ENCODE measurements at regions not wholly inside any gene's neighbourhood (a gene's known extent, or its start where the extent isn't known, plus 50 kb on each side); places are given as distances from the start of the nearest gene placed in this dataset.

DNA sequence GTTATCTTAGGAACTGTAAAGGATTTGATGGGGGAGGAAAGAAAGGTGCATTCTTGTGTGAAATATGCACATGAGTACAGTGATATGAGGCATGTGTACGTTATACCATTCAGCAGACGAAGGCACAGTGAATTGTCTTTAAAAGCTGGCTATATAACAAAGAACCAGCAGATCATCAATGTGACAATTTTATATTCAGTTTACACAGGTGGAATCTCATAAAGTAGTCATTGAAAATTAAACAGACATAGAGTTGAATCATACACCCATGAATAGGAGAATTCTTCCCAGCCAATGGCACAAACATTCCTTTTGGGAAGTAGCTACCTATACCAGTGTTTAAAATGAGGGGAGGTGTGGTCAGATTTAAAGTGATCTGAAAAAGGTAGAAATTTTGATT lies 470.3 kb downstream of the DSC3 start:
- TF ChIP-seq, protein P1, sequence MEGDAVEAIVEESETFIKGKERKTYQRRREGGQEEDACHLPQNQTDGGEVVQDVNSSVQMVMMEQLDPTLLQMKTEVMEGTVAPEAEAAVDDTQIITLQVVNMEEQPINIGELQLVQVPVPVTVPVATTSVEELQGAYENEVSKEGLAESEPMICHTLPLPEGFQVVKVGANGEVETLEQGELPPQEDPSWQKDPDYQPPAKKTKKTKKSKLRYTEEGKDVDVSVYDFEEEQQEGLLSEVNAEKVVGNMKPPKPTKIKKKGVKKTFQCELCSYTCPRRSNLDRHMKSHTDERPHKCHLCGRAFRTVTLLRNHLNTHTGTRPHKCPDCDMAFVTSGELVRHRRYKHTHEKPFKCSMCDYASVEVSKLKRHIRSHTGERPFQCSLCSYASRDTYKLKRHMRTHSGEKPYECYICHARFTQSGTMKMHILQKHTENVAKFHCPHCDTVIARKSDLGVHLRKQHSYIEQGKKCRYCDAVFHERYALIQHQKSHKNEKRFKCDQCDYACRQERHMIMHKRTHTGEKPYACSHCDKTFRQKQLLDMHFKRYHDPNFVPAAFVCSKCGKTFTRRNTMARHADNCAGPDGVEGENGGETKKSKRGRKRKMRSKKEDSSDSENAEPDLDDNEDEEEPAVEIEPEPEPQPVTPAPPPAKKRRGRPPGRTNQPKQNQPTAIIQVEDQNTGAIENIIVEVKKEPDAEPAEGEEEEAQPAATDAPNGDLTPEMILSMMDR (IDR thresholded peaks at IDR 0.05; ENCODE audit: insufficient read depth, missing control alignments), result no peak

DNA sequence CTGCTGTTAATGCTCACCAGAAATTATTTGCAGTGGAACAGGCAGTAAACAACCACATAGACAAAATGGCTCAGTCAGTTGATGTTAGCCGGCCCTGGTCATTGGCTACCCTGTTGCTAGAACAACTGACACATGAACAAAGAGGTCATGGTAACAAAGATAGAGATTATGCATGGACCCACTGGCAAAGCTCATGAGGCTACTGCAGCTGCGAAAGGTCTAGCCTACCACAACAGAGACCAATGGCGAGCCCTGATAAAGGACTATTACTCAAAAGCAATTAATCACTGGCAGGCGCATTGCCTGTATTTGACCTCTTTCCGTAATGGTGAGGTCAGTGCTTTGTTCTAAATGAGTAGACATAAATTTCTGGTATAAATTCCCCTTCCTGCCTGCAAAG lies 474.2 kb downstream of the DSC3 start:
- no peak for FAIRE-seq
- TF ChIP-seq, protein P1 (IDR thresholded peaks at IDR 0.05; ENCODE audit: insufficient read depth, missing control alignments), result no peak

More for the DNA sequence above, 470.3 kb downstream of the DSC3 start:
- FAIRE-seq, result peak; percentile 48
- no peak for DNase-seq (ENCODE audit: insufficient read length, low spot score)

DNA sequence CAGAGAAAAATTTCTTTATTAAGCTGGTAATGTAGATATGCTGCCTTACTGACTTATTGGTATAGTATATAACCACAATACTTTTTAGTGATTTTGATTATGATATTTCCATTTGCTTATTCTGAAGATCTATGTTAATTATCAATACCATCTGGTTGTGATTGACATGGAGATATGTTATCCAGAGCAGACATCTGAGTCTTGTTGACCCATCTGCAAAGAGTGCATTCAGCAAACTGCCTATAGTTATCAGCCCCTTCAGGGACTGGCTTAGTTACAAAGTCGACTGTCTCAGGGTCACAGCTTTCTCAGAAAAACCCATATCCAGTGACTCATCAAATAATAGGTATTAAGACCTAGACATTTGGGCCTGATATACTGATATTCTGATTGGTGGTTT lies 475.7 kb downstream of the DSC3 start:
- FAIRE-seq, result peak; percentile 66
- DNase-seq (ENCODE audit: insufficient read length, low spot score), result no peak
- TF ChIP-seq, protein P1 (IDR thresholded peaks at IDR 0.05; ENCODE audit: insufficient read depth, missing control alignments), result no peak

More for the DNA sequence above, 474.2 kb downstream of the DSC3 start:
- no peak for DNase-seq (ENCODE audit: insufficient read length, low spot score)

DNA sequence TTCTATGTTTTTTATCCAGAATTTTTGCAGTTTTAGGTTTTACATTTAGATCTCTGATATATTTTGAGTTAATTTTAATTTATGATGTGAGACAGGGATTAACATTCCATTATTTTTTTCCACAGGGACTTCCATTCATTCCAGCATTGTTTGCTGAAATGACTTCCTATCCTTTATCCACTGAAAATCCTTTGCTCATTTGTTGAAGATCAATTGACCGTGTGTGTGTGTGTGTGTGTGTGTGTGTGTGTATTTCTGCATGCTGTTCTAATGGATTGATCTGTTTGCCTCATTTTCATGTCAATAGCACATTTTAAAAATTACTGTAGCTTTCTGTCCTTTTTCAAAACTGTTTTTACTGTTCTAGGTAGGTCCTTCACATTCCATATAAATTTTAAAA lies 480.3 kb downstream of the DSC3 start:
- peak; percentile 68 for FAIRE-seq
- TF ChIP-seq, protein P1 (IDR thresholded peaks at IDR 0.05; ENCODE audit: insufficient read depth, missing control alignments), result no peak
- DNase-seq (ENCODE audit: insufficient read length, low spot score), result no peak

DNA sequence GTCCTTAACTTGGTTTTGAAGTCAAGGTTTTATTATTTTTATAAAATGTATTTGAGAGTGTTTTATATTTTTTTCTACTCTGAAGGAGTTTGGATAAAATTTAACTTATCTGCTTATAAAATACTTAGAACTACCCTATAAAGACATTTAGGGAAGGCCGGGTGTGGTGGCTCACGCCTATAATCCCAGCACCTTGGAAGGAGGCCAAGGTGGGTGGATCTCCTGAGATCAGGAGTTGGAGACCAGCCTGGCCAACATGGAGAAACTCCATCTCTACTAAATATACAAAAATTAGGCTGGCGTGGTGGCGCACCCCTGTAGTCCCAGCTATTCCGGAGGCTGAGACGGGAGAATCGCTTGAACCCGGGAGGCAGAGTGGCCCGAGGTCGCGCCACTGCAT lies 486.4 kb downstream of the DSC3 start:
- TF ChIP-seq, protein P1 (IDR thresholded peaks at IDR 0.05; ENCODE audit: insufficient read depth, missing control alignments), result no peak
- FAIRE-seq, result no peak
- DNase-seq (ENCODE audit: insufficient read length, low spot score), result no peak

DNA sequence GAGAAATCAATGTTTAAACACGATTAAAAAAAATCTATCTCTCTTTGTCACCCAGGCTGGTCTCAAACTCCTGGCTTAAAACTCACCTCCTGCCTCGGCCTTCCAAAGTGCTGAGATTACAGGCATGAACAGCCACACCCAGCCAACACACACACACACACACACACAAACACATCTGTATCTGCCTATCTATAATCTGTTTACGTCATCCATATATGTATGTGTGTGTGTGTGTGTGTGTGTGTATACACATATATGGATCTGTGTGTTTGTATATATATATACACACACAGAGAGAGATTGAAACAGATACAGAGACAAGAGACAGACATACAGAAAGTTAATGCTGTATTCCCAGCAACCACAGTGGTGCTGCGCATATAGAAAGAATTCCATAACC lies 497.1 kb downstream of the DSC3 start:
- DNase-seq (ENCODE audit: insufficient read length, low spot score), result no peak
- peak; percentile 6 for FAIRE-seq
- TF ChIP-seq, protein P1 (IDR thresholded peaks at IDR 0.05; ENCODE audit: insufficient read depth, missing control alignments), result no peak

DNA sequence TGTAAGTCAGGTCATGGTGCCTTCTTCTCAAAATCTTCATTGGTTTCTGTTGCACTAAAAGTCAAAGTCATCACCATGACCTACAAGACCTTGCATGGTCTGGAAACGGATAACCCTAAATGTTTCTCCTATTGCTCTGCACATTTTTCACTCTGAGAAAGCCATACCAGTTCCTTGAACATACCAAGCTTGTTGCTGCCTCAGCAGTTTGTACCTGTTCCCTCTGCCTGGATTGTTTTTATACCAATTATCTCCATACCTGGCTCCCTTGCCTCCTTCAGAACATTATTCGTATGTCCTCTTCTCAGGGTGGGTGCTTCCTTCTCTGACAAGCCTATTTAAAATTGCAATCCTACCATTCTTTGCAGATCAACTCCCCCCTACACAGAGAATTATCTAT lies 498.4 kb downstream of the DSC3 start:
- FAIRE-seq, result no peak
- TF ChIP-seq, protein P1 (IDR thresholded peaks at IDR 0.05; ENCODE audit: insufficient read depth, missing control alignments), result no peak
- DNase-seq (ENCODE audit: insufficient read length, low spot score), result no peak

Measured in D721Med (cell line).